EL (cell line): ENCODE measurements at regions not wholly inside any gene's neighbourhood (a gene's known extent, or its start where the extent isn't known, plus 50 kb on each side); places are given as distances from the start of the nearest gene placed in this dataset.

Source experiments
- DNase-seq: peaks from one replicate; pipeline ENCODE4 v3.0.0-alpha.2; 2016

DNA sequence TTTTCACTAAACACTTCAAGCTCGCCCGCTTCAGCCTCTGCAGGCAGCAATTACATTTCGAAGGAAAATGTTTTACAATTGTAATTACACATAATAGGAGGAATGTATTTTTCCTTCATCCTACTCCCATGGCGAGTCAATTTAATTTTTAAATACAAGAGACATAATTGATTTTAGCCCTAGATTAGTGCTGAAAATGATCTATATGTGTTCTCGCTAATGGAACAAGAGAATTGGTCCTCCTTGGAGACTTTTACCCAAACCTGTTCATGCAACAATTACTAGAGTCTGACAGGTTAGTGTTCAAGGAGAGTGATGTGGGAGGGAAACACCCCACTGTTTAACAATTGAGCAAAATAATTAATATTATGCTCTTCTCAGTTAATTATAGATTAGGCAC, 509.4 kb upstream of the SETBP1 start:
- DNase-seq = no peak

DNA sequence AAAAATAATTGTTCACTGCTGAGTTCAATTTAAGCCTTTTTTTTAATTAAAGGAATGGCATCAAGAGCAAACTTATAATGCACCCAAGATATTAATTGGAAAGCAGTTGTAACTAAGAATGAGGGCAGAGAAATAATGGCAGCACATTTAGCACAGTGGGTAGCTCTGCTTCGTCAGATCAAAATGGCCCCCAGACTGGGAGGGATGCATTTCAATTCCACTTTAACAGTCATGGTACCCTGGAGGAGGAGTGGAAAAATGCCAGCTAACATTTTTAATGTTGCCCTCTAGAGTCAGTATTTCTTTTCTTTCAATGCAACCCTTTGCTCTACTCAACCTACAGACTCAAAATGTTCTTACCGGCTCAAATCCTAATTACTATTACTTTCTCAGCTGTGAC, 504.8 kb upstream of the SETBP1 start:
- no peak for DNase-seq

DNA sequence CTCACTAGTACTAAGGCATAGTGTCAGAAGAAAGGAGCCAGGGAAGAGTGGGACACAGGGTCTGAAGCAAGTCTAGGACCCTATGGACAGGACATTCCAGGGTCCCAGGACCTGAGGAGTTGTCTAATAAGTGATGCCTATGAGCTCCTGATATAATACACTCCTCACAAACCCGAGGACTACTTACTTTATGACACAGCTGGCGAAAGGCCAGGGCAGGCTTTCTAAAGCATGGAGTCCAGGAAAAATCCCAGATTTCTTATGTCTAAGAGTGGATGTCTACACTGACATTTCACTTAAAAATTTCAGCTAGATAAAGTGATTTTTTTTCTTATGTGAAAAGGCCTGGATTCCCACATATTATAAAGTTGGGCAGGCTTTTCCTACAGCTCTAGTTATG, 502.2 kb upstream of the SETBP1 start:
- DNase-seq = no peak

DNA sequence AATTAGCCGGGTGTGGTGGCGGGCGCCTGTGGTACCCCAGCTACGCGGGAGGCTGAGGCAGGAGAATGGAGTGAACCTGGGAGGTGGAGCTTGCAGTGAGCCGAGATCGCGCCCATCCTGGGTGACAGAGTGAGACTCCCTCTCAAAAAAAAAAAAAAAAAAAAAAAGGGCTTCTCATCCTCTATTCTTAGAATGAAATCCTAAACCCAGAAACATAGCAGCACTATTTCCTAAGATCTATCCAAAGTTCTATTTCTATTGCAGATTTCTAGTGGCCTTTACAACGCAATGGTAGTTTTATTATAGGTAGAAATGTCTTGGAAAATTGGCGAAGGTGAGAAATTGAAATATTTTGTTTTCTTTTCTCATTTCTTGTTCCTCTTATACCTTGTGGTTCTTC, 501.0 kb upstream of the SETBP1 start:
- DNase-seq = no peak

DNA sequence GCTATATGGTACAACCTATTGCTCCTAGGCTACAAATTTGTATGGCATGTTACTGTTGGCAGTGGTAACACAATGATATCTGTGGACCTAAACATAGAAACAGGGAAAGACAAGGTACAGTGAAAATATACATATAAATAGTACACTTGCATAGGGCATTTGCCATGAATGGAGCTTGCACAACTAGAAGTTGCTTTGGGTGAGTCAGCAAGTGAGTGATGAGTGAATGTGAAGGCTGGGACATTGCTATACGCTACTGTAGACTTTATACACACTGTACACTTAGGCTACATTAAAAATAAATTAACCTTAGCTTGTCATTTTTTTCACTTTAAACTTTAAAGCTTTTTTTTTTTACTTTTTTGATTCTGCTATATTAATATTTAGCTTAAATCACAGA, 500.0 kb upstream of the SETBP1 start:
- DNase-seq = no peak

DNA sequence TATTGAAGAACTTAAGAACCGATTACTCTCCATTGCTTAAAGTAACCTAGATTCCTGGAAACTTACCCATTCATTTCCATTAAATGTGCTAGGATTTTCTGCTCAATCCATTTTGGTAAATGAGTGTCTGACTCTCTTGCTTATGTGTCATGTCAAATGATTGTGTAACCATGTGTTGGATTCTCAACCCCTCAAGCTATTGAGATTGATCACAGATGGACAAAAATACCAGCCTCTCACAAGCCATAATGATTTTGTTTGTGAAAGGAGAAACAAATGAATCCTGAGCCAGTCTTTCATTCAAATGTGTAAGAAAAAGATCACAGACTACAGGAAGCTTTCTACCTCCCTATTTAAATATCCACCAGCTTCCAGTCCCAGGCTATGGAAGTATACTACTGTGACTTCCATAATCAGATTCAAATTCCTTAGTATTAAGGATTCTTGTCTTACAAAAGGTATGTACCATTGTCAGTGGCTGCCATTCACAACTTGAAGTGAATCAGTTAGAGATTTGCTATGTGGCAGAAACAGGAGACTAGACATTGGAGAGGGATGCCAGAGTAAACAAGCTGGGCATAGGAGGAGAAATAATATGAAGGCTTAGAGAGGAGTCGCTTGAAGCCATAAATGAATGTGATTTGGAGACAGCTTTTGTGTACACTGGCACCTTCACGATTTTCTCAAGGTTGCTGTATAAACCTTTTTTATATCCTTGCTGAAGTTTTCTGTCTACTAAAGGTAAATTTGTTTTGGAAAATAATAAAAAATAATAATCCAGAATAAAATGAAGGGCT, 498.5 kb upstream of the SETBP1 start:
- DNase-seq = no peak

DNA sequence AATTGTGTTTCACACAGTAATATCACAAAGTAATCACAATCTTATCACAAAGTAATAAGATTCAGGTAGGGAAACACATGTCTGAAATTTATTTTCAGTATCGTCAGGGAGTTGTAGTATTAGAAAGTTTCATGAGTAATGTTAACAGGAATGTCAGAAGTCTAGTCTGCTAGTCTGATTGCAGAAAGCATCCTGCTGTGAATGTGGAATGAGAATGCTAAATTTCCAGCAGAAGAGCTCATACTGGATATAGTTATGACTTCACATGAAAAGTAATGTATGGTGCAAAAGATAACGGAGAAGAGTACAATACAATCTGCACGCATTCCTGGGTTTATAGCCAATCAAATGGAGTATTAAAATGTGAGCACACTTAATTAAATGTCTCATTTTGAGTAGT, 494.7 kb upstream of the SETBP1 start:
- DNase-seq = no peak

DNA sequence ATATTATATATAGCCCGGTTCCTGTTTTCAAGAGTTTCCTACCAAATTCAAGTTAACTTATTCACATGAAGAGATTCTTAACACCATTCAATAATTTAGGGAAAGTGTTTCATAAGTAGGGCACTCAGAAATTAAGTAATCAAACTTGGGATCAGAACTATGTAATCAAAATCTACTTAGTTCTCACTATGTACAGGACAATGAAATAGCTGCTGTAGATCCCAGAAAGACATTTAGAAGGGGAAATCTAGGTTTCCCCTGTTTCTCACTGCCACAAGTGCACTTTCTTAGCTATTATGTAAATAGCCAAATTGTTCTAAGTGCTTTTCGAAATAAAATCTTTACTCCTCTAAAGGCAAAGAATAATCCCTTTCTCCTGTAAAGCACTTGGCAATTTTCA, 493.6 kb upstream of the SETBP1 start:
- DNase-seq = no peak

DNA sequence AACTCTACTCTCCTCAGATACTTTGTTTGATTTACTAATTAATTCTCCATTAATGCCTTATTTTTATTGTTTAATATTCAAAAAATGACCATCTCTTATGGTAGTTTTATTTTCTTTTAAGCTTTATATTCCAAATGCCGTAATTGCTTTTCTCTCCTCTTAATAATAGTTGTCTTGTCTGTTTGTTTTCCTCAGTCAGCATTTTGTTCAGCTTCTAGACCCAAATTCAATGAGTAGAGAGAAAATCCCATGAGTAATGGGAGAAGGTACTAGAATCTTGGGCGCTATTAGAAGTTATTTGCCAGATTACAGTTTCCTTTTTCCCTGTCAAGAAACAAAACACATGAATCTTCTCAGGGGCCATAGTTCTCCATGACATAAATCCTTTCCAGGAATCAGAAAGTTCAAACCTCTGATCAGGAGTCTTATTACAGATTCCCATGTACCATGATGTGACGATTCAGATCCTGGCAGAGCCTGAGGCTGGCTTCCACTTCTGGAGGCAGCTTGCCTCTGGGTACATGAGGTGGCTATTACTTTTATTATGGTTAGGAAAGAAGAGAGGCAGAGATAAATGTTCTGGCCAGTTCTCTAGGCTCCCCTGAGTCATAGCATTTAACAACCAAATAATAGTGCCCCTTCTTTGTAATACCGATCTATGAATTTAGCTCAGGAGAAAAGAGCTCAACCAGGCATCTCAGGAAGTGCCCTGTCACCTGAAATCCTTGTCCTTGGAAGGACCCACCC, 485.1 kb upstream of the SETBP1 start:
- DNase-seq = no peak

DNA sequence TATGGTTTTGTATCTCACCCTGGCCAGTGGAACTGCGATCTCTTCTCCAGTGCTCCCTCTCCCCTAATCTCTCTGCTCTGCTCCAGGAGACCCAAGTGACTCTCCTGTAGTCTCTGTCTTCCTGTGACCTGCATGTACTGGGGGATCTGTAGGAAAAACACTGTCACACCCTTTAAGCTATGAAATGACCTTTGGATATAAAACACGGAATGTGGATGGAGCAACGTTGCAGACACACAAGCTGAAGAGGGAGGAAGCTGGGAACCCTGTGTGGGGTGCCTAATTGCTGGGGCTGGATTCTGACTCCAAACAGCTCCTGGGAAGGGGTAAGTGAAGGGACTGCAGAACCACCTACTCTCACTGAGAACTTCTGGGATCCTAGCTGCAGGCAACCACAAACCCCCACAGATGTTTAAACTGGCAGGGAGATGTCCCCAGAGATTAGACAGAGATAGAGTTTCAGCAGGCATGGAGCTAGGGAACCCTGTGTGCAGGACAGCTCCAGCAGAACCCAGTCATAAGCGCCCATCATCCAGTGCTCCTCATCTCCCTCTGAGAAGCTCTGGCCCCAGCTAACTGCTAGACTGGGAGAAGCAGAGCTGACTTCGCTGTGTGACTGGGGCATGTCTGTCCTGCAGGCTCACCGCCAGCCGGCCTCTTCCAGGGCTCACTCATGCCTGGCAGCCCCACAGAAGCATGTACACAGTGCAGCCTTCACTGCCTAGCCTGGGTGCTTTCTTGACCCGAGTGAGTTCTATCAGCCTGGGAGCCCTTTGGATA, 482.7 kb upstream of the SETBP1 start:
- DNase-seq = no peak

DNA sequence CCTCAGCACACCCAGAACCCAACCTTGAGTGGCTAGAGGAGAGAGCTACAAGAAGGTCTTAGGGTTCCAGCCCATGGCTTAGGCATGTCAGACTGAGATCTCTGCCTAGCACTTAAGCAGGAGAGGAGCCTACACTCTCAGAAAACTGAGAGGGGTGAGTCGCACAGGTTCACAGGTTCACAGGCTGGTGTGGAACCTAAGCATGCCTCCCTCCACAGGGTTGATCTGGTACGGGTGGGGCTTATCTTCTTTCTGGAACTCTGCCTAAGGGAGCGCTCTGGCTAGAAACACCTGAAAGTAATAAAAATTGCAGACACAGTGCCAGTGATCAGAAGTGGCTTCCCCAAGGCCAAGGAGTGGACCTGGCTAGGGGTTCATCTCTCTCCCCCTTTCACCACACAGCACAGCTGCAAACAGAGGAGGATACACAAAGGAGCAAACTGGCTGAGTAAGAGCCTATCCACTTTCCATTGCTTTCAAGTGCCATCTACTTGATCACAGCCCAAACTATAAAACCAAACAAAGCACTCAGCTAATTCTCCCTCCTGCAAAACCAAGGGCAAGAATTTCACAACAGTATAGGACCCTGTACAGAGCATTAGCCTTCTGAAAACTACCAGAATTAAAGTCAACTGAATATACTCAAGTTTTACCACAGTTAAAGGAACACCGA, 481.9 kb upstream of the SETBP1 start:
- DNase-seq = no peak

DNA sequence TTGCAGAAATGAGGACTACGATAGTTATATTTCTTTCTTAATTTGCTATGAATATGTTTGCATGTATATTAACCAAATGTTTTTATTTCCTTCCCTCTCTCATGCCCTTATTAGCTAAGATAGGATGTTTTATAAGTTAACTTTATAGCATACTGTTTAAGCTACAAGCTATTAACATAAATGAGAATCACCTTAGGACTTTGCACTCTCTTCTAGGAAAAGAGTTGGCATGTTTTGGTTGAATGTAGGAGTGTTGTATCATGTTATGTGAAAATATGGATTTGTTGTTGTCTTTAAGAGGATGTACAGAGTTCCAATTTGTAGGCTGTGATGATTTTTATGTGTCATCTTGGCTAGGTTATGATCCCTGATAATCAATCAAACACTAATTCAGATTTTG, 467.4 kb upstream of the SETBP1 start:
- no peak for DNase-seq

DNA sequence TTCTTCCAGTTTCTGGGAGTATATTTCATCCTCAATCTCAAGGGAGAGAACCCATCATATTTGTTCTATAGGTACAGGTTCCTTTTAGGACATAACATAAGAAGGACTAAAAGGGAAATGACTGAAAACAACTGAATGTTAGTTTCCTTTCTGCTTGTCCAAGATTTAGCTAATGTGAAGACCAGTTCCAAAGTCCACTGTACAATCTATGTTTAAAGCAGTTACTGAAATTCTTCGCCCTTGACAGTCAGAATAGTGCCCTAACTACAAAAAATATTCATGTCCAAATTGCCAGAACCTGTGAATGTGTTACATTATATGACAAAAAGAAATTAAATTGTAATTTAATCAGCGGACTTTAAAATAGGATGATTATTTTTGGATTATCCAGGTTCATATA, 466.3 kb upstream of the SETBP1 start:
- no peak for DNase-seq

DNA sequence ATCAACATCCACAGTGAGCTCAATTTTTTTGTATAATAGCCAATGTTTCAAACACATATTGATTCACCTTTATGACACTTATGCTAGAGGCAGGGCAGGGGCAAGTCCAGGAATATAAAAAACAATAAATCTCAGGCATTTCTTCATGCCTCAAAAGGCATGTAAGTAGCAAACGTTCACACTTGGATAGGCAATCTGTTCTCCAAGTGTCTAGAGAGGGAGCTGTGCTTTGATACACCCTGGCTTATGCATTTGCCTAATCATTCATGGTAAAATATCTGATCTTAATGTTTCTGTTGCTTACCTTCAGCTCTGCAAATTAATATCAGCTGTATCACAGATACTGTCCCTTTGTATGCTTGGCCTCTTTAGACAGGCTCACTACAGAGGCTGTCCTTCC, 464.5 kb upstream of the SETBP1 start:
- no peak for DNase-seq

DNA sequence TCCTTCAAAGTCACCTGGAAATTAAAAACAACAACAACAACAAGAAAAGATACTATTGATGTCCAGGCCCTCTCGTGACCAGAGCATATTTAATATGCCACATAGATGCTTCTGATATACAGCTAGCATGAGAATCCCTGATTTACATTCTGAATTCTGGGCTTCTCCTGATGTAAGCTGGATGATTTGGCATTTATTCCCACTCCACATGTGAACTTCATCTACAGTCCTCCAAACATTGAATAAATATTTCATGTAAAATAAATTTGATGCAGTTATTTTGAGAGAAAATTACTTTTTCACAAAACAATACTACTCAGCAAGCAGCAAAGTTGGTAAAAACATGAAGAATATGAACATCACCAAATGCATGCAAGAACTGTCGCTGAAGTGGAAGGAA, 453.2 kb upstream of the SETBP1 start:
- no peak for DNase-seq

DNA sequence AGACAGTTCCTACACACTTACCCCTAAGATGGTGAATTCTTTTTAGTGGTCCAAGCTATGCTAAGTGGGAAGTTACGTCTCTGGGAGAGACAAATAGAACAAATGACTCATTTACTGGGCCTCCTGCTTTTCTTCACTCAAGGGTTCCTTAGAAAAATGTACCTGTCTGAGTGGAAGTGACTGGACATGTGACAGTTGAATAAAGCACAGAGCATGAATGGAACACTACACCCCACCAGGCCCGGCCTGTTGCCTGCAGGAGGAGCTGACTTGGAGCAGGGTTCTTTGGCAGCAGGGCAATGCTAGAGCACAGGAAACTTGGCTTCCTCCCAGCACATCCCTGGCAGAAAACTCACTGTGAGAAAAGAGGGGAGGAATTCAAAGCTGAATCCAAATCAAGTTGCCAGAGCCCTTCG, 451.0 kb upstream of the SETBP1 start:
- DNase-seq = peak; percentile 12

DNA sequence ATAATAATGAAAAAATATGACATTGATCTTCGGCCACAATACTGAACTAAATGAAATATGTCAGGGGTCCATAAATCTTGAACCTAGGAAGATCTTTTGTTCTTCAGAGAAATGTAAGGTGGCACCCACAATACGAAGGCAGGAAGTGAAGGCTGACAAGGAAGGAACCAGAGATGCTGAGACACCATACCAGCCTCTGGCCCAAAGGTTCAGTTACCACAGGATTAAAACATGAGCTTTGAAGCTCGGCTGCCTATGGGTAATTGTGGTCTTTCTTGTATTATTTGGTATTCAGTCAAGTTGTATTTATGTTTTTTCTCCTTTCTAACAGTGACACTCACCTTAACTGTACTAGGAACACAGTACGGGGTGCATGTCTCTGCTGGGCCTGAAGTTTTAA, 448.8 kb upstream of the SETBP1 start:
- DNase-seq = no peak

DNA sequence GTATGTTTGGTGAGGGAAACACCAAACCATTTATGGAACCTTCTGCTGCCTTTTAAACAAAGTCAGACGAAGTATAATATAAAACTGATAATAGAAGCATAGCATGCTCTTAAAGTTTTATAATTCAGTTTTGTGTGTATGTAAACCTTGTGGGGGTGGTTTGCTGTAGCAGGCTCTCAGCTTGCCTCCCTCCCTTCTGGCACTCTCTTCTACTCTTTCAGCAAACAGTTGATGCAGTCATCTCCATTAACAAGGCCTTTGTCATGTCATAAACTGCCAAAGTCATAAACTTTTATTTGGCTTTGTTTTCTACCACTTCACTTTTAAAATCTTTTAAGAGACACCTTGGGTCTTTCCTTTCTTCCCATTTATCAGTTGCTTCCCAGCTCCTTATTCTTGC, 448.2 kb upstream of the SETBP1 start:
- DNase-seq = no peak

DNA sequence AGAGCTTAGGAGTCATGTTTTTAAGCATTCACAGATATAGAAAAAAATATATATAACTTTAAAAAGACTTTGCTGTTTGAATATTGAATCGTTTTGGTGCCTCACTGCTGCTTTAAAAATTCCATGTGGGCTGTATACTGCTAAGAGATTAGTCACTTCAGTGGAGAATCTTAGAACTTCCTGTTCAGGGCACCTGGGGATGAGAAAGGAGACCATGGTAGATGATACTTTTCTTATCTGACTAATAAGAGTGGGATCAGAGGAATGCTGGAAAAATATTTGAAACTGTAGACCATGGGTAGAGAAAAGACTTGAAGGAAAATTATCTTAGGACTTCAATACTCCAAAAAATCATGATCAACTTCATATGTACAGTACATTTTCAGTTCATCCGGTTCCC, 442.2 kb upstream of the SETBP1 start:
- DNase-seq = peak; percentile 7

DNA sequence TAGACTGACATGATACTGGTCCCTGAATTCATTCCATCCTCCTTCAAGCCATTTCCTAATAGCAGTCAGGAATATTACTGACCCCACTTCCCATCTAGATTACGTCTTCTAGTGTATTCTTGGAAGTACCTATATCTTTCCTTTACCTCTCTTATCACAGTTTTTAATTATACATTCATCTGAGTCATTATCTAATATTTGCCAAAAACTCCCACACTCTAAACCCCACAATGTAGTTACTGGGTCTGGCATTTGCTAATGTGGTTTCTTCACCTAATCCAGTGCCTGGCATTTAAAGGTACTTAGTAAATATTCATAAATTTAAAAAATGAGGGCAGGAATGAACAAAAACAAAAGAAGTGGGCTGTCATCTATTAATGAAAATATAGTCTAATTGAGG, 441.8 kb upstream of the SETBP1 start:
- DNase-seq = no peak

DNA sequence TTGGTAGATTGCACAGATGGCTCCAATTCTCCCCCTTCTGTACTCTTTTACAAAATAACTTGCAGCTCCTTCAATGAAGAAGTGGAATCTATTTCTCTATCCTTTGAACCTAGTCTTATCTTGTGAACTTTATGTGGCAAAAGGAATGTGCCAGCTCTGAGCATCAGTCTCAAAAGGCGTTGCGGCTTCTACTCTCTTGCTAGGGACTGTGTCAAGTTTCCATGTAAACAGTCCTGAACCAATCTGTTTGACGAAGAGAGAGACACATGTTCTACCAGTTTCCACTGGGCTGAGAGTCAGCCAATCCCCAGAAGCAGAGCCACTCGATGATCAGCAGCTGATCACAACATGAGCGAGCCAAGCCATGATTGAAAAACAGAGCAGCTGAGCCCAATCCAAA, 439.7 kb upstream of the SETBP1 start:
- DNase-seq = no peak

DNA sequence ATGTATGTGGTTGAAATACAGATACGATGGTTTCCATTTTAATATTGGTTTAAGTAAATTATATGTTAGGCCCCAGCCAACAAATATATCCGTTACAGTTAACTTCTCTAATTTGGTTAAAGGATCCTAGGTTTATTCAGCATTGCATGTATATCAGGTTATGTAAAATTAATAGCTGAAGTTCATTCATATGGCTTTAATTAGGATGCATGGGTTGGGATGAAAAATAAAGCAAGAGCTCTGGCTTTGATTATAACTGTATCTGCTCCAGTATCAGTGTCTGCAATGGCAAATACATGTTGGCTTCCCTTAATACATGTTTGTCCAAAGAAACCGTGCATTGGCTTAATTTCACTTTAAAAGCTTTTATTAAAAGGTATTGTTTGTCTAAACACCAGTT, 435.7 kb upstream of the SETBP1 start:
- no peak for DNase-seq

DNA sequence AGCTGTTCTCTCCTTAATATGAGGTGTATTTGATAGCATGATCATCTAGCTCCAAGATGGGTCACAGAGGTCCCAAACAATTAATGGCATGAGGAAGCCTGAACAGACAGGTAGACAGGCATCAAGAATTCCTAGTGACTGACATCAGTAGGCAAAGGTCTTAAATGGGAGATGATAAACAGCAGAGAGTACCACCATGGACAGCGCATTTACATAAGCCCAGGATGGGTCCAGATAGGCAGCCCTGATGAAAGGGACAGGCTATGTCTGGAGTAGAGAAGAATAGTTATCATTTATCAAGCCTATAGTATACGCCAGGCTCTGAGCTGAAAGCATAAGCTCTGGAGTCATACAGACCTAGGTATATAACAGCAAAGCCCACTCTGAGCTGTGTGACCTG, 434.7 kb upstream of the SETBP1 start:
- no peak for DNase-seq
